ENCODE measurements at regions not wholly inside any gene's neighbourhood (a gene's known extent, or its start where the extent isn't known, plus 50 kb on each side); places are given as distances from the start of the nearest gene placed in this dataset.
A peak's percentile ranks its signal among the peaks of the same experiment; 100 is the strongest.

- DNase-seq = no peak
These were observed 88.6 kb upstream of the PCSK2 start for GRCh38 chr20:17138237-17138636.

GRCh38 chr20:17140894-17141293 is 85.9 kb upstream of the PCSK2 start:
- DNase-seq = no peak

- no peak for DNase-seq
These were observed 85.3 kb upstream of the PCSK2 start for GRCh38 chr20:17141568-17141967.

- no peak for DNase-seq
These were observed 84.2 kb upstream of the PCSK2 start for GRCh38 chr20:17142666-17143065.

- DNase-seq = no peak
These were observed 76.0 kb upstream of the PCSK2 start for GRCh38 chr20:17150858-17151257.

- peak; percentile 62 for DNase-seq
These were observed 71.4 kb upstream of the PCSK2 start for GRCh38 chr20:17155401-17155800.

- no peak for DNase-seq
These were observed 68.1 kb upstream of the PCSK2 start for GRCh38 chr20:17158701-17159100.

- DNase-seq = no peak
These were observed 65.0 kb upstream of the PCSK2 start for GRCh38 chr20:17161673-17162481.

GRCh38 chr20:17168026-17168612 is 58.7 kb upstream of the PCSK2 start:
- DNase-seq = no peak

- peak; percentile 68 for DNase-seq
These were observed 57.2 kb upstream of the PCSK2 start for GRCh38 chr20:17169585-17170136.

- no peak for DNase-seq
These were observed 55.0 kb upstream of the PCSK2 start for GRCh38 chr20:17171746-17172280.

GRCh38 chr20:17172836-17173516 is 53.9 kb upstream of the PCSK2 start:
- DNase-seq = no peak

Measured in DMS79 (cell line).